ENCODE measurements at regions not wholly inside any gene's neighbourhood (a gene's known extent, or its start where the extent isn't known, plus 50 kb on each side); places are given as distances from the start of the nearest gene placed in this dataset.
"Not testable (repeated sequence)": the region's sequence is repeated elsewhere in the genome, so short reads cannot be mapped to it uniquely, and the experiment has no call there.

DNA sequence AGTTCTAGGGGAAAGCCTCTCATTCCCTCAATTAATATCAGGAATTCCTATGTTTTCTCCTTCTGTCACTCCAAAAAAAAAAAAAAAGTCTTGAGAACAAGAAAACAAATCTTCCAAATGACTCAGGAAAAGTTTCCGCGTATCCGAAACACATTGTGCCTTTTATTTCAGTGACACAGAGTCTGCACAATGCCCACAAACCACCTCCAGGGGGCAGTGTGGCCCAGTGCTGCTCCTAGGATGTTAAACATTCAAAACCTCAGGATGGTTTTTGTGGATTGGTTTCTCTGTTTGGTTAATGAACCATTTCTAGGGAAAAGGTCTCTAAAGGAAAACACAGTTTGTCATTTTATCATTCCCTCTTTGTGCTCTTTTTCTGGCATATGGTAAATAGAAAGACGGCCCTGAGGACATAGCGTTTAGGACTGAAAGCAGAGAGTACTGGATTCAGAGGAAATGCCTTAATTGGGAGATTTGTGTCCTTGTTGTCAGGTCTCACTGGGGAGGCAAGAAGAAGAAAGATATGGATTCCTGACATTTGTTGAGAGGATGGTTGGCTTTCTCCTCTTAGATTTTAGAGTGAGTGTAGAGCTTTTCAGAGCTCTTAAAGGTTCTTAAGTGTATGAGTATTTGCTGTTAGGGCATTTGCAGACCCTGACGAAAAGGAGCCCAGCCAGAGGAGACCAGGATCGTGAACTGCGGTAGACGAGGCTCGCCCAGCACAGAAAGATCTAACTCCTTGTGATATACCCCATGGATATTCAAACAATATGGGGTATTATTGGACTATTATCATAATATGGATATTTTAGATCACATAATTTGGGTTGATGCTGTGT is 65.7 kb upstream of the MAP9 start:
- 44% methylated on average over 10 of the region's 10 CpGs for whole genome bisulfite sequencing (ENCODE audit: insufficient coverage, low coverage, low lambda C conversion rate, missing lambda C conversion rate)
- no peaks in the 10 kb centered on the region for H3K4me1 ChIP-seq
- ATAC-seq (peak; percentile 97 to 100 (median 99)), DNase-seq (peak; percentile 71 to 79 (median 75))
- intact Hi-C loops (cut with DNase I), result no loop called here
- no peaks in the 10 kb centered on the region for H3K9me3 ChIP-seq
- H3K27me3 ChIP-seq, result no peaks in the 10 kb centered on the region
- TF ChIP-seq, protein P1, sequence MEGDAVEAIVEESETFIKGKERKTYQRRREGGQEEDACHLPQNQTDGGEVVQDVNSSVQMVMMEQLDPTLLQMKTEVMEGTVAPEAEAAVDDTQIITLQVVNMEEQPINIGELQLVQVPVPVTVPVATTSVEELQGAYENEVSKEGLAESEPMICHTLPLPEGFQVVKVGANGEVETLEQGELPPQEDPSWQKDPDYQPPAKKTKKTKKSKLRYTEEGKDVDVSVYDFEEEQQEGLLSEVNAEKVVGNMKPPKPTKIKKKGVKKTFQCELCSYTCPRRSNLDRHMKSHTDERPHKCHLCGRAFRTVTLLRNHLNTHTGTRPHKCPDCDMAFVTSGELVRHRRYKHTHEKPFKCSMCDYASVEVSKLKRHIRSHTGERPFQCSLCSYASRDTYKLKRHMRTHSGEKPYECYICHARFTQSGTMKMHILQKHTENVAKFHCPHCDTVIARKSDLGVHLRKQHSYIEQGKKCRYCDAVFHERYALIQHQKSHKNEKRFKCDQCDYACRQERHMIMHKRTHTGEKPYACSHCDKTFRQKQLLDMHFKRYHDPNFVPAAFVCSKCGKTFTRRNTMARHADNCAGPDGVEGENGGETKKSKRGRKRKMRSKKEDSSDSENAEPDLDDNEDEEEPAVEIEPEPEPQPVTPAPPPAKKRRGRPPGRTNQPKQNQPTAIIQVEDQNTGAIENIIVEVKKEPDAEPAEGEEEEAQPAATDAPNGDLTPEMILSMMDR (IDR thresholded peaks at IDR 0.05), result peak; percentile 95 to 97 (median 95)
- no peak for TF ChIP-seq POLR2A (IDR thresholded peaks at IDR 0.05)
- H3K36me3 ChIP-seq, result no peaks in the 10 kb centered on the region
- H3K27ac ChIP-seq, result no peak overlapping the region
- H3K4me3 ChIP-seq, result no peak overlapping the region

DNA sequence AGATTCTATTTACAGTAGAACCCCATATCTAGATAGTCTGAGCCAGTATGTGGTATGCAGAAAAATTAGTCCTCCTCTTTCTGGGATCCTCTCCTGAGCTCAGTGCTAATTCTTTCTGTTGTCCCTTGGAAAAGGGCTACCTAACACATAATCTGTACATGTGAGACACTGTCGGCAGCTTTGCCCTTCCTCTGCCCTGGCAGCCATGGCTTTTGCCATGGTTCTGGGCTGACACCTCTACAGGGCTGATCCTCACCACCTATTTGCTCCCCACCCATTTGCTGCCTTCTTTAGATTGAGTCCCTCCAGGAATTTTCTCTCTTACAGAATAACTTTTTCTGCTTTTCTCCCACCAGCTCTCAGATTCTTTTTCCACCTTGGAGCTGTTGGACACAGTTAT is 64.7 kb upstream of the MAP9 start:
- TF ChIP-seq, protein P1 (IDR thresholded peaks at IDR 0.05), result no peak
- no peak for TF ChIP-seq POLR2A (IDR thresholded peaks at IDR 0.05)
- intact Hi-C loops (cut with DNase I), result no loop called here
- H3K4me1 ChIP-seq, result no peaks in the 10 kb centered on the region
- H3K4me3 ChIP-seq, result no peak overlapping the region
- no peak for ATAC-seq
- no peak overlapping the region for H3K27ac ChIP-seq
- no peaks in the 10 kb centered on the region for H3K36me3 ChIP-seq
- H3K9me3 ChIP-seq, result no peaks in the 10 kb centered on the region
- no peaks in the 10 kb centered on the region for H3K27me3 ChIP-seq
- WGBS (ENCODE audit: insufficient coverage, low coverage, low lambda C conversion rate, missing lambda C conversion rate), result 40% methylated on average over 1 of the region's 1 CpG
- DNase-seq, result no peak

DNA sequence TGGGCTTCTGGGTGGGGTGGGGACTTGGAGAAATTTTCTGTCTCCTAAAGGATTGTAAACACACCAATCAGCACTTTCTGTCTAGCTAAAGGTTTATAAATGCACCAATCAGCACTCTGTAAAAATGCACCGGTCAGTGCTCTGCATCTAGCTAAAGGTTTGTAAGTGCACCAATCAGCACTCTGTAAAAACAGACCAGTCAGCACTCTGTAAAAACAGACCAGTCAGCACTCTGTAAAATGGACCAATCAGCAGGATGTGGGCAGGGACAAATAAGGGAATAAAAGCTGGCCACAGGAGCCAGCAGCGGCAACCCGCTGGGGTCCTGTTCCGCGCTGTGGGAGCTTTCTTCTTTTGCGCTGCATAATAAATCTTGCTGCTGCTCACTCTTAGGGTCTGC is 63.0 kb upstream of the MAP9 start:
- H3K36me3 ChIP-seq, DNase-seq, H3K27me3 ChIP-seq, H3K27ac ChIP-seq, ATAC-seq, H3K4me3 ChIP-seq, H3K9me3 ChIP-seq, H3K4me1 ChIP-seq: not testable (repeated sequence)
- intact Hi-C loops (cut with DNase I), result loop anchor here in 1 of 2 donors (10.0 kb wide), 1 partner anchor 345 kb away; no protein-coding TSS in a partner anchor
- WGBS (ENCODE audit: insufficient coverage, low coverage, low lambda C conversion rate, missing lambda C conversion rate), result 95% methylated on average over 5 of the region's 6 CpGs

- Histone ChIP-seq H3K9me3 (no peaks in the 10 kb centered on the region), H3K27ac (no peak overlapping the region), H3K36me3 (no peaks in the 10 kb centered on the region), H3K4me3 (no peak overlapping the region), H3K4me1 (no peaks in the 10 kb centered on the region), H3K27me3 (no peaks in the 10 kb centered on the region)
- no peak for DNase-seq
- ATAC-seq, result no peak
- intact Hi-C loops (cut with DNase I), result loop anchor here in 1 of 2 donors (10.0 kb wide), 1 partner anchor 350 kb away; no protein-coding TSS in a partner anchor
- no peak for TF ChIP-seq POLR2A (IDR thresholded peaks at IDR 0.05)
- TF ChIP-seq, protein P1 (IDR thresholded peaks at IDR 0.05), result no peak
- WGBS (ENCODE audit: insufficient coverage, low coverage, low lambda C conversion rate, missing lambda C conversion rate), result 62% methylated on average over 3 of the region's 3 CpGs
These were observed 58.1 kb upstream of the MAP9 start for GRCh38 chr4:155434904-155435303.

GRCh38 chr4:155434366-155434765 is 57.6 kb upstream of the MAP9 start:
- 63% methylated on average over 1 of the region's 1 CpG for WGBS (ENCODE audit: insufficient coverage, low coverage, low lambda C conversion rate, missing lambda C conversion rate)
- Histone ChIP-seq H3K27me3 (no peaks in the 10 kb centered on the region), H3K36me3 (no peaks in the 10 kb centered on the region), H3K4me3 (no peak overlapping the region), H3K27ac (no peak overlapping the region), H3K4me1 (no peaks in the 10 kb centered on the region), H3K9me3 (no peaks in the 10 kb centered on the region)
- intact Hi-C loops (cut with DNase I), result loop anchor here in 1 of 2 donors (10.0 kb wide), 1 partner anchor 350 kb away; no protein-coding TSS in a partner anchor
- ATAC-seq, result no peak
- DNase-seq, result no peak
- TF ChIP-seq, protein P1 (IDR thresholded peaks at IDR 0.05), result no peak
- TF ChIP-seq POLR2A (IDR thresholded peaks at IDR 0.05), result no peak
